WTC11 (cell line): ENCODE measurements at regions not wholly inside any gene's neighbourhood (a gene's known extent, or its start where the extent isn't known, plus 50 kb on each side); places are given as distances from the start of the nearest gene placed in this dataset.

Source experiments
- ATAC-seq: fragments of 200-7000 bp; cut with Tn5 transposase; 2 replicates; pipeline ENCODE4 v1.10.0; 2021; ENCODE audit warnings: mild to moderate bottlenecking, moderate library complexity
- CTCF ChIA-PET: fragments of 300-600 bp; sonication (Branson Sonifier 250); formaldehyde crosslinking; loops from one replicate; lab custom pipeline; 2021; ENCODE audit warnings: antibody characterized with exemption; lab: Charles Lee
- POLR2A ChIA-PET: fragments of 350-600 bp; sonication (Branson Sonifier 250); formaldehyde crosslinking; loops from one replicate; lab custom pipeline; 2021; ENCODE audit warnings: antibody characterized with exemption; lab: Charles Lee
- DNase-seq: peaks from one replicate; pipeline ENCODE4 v3.0.0; 2021; ENCODE audit warnings: low spot score
- H3K27ac Mint-ChIP-seq: 2 replicates; pipeline ENCODE4 v1.8.0; 2021; ENCODE audit warnings: mixed read lengths
- H3K27me3 Mint-ChIP-seq: 2 replicates; pipeline ENCODE4 v1.8.0; 2021; ENCODE audit warnings: low read depth, mild to moderate bottlenecking, moderate library complexity, mixed read lengths
- H3K36me3 Mint-ChIP-seq: 2 replicates; pipeline ENCODE4 v1.8.0; 2021; ENCODE audit warnings: mixed read lengths
- H3K4me1 Mint-ChIP-seq: 2 replicates; pipeline ENCODE4 v1.8.0; 2022; ENCODE audit warnings: mixed read lengths
- H3K4me3 Mint-ChIP-seq: 2 replicates; pipeline ENCODE4 v1.8.0; 2021; ENCODE audit warnings: mild to moderate bottlenecking, moderate library complexity, mixed read lengths
- H3K9me3 Mint-ChIP-seq: 2 replicates; pipeline ENCODE4 v1.8.0; 2021; ENCODE audit warnings: mixed read lengths
- ATF1 ChIP-seq: sonication (generic); formaldehyde crosslinking; IDR thresholded peaks from 2 replicates; pipeline ENCODE4 v1.8.1; 2023; ENCODE audit warnings: mild to moderate bottlenecking, moderate library complexity, missing genetic modification reagents
- CREM ChIP-seq: sonication (generic); formaldehyde crosslinking; IDR thresholded peaks from 2 replicates; pipeline ENCODE4 v1.8.1; 2022; ENCODE audit warnings: mild to moderate bottlenecking, missing genetic modification reagents, moderate library complexity
- E2F1 ChIP-seq: sonication (generic); formaldehyde crosslinking; IDR thresholded peaks from 2 replicates; pipeline ENCODE4 v1.8.0; 2022; ENCODE audit warnings: mild to moderate bottlenecking, missing genetic modification reagents
- ESRRA ChIP-seq: sonication (generic); formaldehyde crosslinking; IDR thresholded peaks from 2 replicates; pipeline ENCODE4 v1.8.1; 2022; ENCODE audit warnings: mild to moderate bottlenecking, missing genetic modification reagents, borderline replicate concordance
- FOXK1 ChIP-seq: sonication (generic); formaldehyde crosslinking; IDR thresholded peaks from 2 replicates; pipeline ENCODE4 v1.8.0; 2022; ENCODE audit warnings: mild to moderate bottlenecking, moderate library complexity, missing genetic modification reagents
- FOXP1 ChIP-seq: sonication (generic); formaldehyde crosslinking; IDR thresholded peaks from 2 replicates; pipeline ENCODE4 v1.8.0; 2022; ENCODE audit warnings: missing genetic modification reagents, mild to moderate bottlenecking, moderate library complexity, borderline replicate concordance
- GRHL2 ChIP-seq: fragments of 250-450 bp; sonication (Bioruptor Pico); IDR thresholded peaks from 2 replicates; pipeline ENCODE4 v1.8.0; 2022; ENCODE audit warnings: mild to moderate bottlenecking, moderate library complexity; ENCODE audit not compliant: insufficient replicate concordance, severe bottlenecking
- IRF2 ChIP-seq: sonication (generic); formaldehyde crosslinking; IDR thresholded peaks from 2 replicates; pipeline ENCODE4 v1.8.0; 2022; ENCODE audit warnings: low read depth, missing genetic modification reagents, borderline replicate concordance
- MAX ChIP-seq: sonication (generic); formaldehyde crosslinking; IDR thresholded peaks from 2 replicates; pipeline ENCODE4 v1.8.0; 2022; ENCODE audit warnings: mild to moderate bottlenecking, missing genetic modification reagents
- MYBL2 ChIP-seq: sonication (generic); formaldehyde crosslinking; IDR thresholded peaks from 2 replicates; pipeline ENCODE4 v1.8.1; 2023; ENCODE audit warnings: mild to moderate bottlenecking, moderate library complexity, missing genetic modification reagents
- NFATC4 ChIP-seq: fragments of 250-450 bp; sonication (Bioruptor Pico); IDR thresholded peaks from 2 replicates; pipeline ENCODE4 v1.9.0; 2021; ENCODE audit warnings: mild to moderate bottlenecking
- NFYB ChIP-seq: sonication (generic); formaldehyde crosslinking; conservative IDR thresholded peaks from 2 replicates; pipeline ENCODE4 v1.8.0; 2022; ENCODE audit warnings: low read depth, missing genetic modification reagents
- NR2C2 ChIP-seq: sonication (generic); formaldehyde crosslinking; IDR thresholded peaks from 2 replicates; pipeline ENCODE4 v1.8.0; 2022; ENCODE audit warnings: mild to moderate bottlenecking, missing genetic modification reagents
- PREB ChIP-seq: sonication (generic); formaldehyde crosslinking; IDR thresholded peaks from 2 replicates; pipeline ENCODE4 v1.8.1; 2022; ENCODE audit warnings: mild to moderate bottlenecking, missing genetic modification reagents, moderate library complexity, borderline replicate concordance
- PRRX2 ChIP-seq: fragments of 250-450 bp; sonication (Bioruptor Pico); IDR thresholded peaks from 2 replicates; pipeline ENCODE4 v1.8.0; 2021; ENCODE audit warnings: mild to moderate bottlenecking
- SMAD3 ChIP-seq: sonication (generic); formaldehyde crosslinking; IDR thresholded peaks from 2 replicates; pipeline ENCODE4 v1.8.0; 2022; ENCODE audit warnings: missing genetic modification reagents, mild to moderate bottlenecking, borderline replicate concordance
- SMAD4 ChIP-seq: sonication (generic); formaldehyde crosslinking; IDR thresholded peaks from 2 replicates; pipeline ENCODE4 v1.8.0; 2022; ENCODE audit warnings: mild to moderate bottlenecking, missing genetic modification reagents
- TEAD4 ChIP-seq: sonication (generic); formaldehyde crosslinking; IDR thresholded peaks from 2 replicates; pipeline ENCODE4 v1.8.0; 2022; ENCODE audit warnings: mild to moderate bottlenecking, missing genetic modification reagents
- ZMAT4 ChIP-seq: fragments of 250-450 bp; sonication (Bioruptor Pico); IDR thresholded peaks from 2 replicates; pipeline ENCODE4 v1.9.0; 2021; ENCODE audit warnings: mild to moderate bottlenecking
- ZNF232 ChIP-seq: sonication (generic); formaldehyde crosslinking; IDR thresholded peaks from 2 replicates; pipeline ENCODE4 v1.8.0; 2022; ENCODE audit warnings: mild to moderate bottlenecking, missing genetic modification reagents
- ZNF281 ChIP-seq: sonication (generic); formaldehyde crosslinking; IDR thresholded peaks from 2 replicates; pipeline ENCODE4 v1.8.0; 2023; ENCODE audit warnings: mild to moderate bottlenecking, missing genetic modification reagents
- ZNF512 ChIP-seq: sonication (generic); formaldehyde crosslinking; IDR thresholded peaks from 2 replicates; pipeline ENCODE4 v1.8.1; 2022; ENCODE audit warnings: missing genetic modification reagents, borderline replicate concordance

- TF ChIP-seq CREM (CRISPR knock-in tag) (no peak), ATF1 (CRISPR knock-in tag) (no peak)
These were observed 258.3 kb upstream of the TMPRSS15 start (continued) for GRCh38 chr21:18661842-18662241.

GRCh38 chr21:18663663-18664062 is 260.1 kb upstream of the TMPRSS15 start:
- H3K4me3 Mint-ChIP-seq, result no peak overlapping the region
- ChIA-PET CTCF (no interaction called here), POLR2A (no interaction called here)
- H3K4me1 Mint-ChIP-seq, result no peaks in the 10 kb centered on the region
- no peaks in the 10 kb centered on the region for H3K36me3 Mint-ChIP-seq
- TF ChIP-seq ZNF512 (CRISPR knock-in tag), result no peak
- no peak for TF ChIP-seq ZMAT4
- no peak for TF ChIP-seq TEAD4
- TF ChIP-seq PREB (CRISPR knock-in tag), result no peak
- no peak for TF ChIP-seq PRRX2 (CRISPR knock-in tag)
- no peak for TF ChIP-seq NFYB (CRISPR knock-in tag)
- TF ChIP-seq NFATC4 (CRISPR knock-in tag), result no peak
- TF ChIP-seq MYBL2 (CRISPR knock-in tag), result no peak
- no peak for TF ChIP-seq IRF2 (CRISPR knock-in tag)
- TF ChIP-seq NR2C2 (CRISPR knock-in tag), result no peak
- TF ChIP-seq SMAD3 (CRISPR knock-in tag), result no peak
- TF ChIP-seq E2F1, result no peak
- TF ChIP-seq ZNF281, result no peak
- no peak overlapping the region for H3K27ac Mint-ChIP-seq
- DNase-seq (no peak), ATAC-seq (no peak)
- peaks cover 5% of the 10 kb centered on the region; the same call in 1 of the 2 replicates for H3K9me3 Mint-ChIP-seq
- no peaks in the 10 kb centered on the region for H3K27me3 Mint-ChIP-seq

GRCh38 chr21:18666725-18667124 is 263.1 kb upstream of the TMPRSS15 start:
- H3K36me3 Mint-ChIP-seq, result no peaks in the 10 kb centered on the region
- CTCF ChIA-PET, result no interaction called here
- POLR2A ChIA-PET, result no interaction called here
- H3K4me1 Mint-ChIP-seq, result no peaks in the 10 kb centered on the region
- no peak overlapping the region for H3K27ac Mint-ChIP-seq
- DNase-seq (no peak), ATAC-seq (no peak)
- H3K9me3 Mint-ChIP-seq, result peaks cover 19% of the 10 kb centered on the region
- no peaks in the 10 kb centered on the region for H3K27me3 Mint-ChIP-seq
- H3K4me3 Mint-ChIP-seq, result no peak overlapping the region
- no peak for TF ChIP-seq PREB (CRISPR knock-in tag)
- TF ChIP-seq FOXK1 (CRISPR knock-in tag), result no peak
- TF ChIP-seq ZNF512 (CRISPR knock-in tag), result no peak
- TF ChIP-seq PRRX2 (CRISPR knock-in tag), result no peak
- TF ChIP-seq ESRRA (CRISPR knock-in tag), result no peak
- TF ChIP-seq CREM (CRISPR knock-in tag), result no peak
- no peak for TF ChIP-seq E2F1
- no peak for TF ChIP-seq GRHL2
- no peak for TF ChIP-seq MAX (CRISPR knock-in tag)
- no peak for TF ChIP-seq SMAD4 (CRISPR knock-in tag)
- TF ChIP-seq FOXP1 (CRISPR knock-in tag), result no peak
- TF ChIP-seq ZNF232 (CRISPR knock-in tag), result no peak
- TF ChIP-seq, all 79 proteins: peak for 0
